ENCODE measurements at regions not wholly inside any gene's neighbourhood (a gene's known extent, or its start where the extent isn't known, plus 50 kb on each side); places are given as distances from the start of the nearest gene placed in this dataset.

DNA sequence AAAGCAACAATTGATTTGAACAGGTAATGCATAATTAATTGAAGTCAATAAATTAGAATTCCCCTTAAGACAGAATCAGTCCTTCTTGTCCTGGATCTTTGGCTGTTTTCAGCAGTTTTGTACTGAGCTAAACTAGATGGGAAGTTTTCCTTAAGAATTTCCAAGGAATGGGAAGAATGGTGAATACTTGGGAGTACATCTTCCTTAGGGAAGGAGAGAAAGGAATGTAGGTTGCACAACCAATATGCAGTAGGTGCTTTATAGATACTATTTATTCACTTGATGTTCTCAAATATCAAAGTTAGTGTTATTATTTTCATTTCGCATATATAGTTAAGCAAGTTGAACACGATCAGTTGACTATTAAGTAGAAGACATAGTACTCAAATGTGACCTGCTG is 183.5 kb upstream of the MAP1B start:
- no peaks in the 10 kb centered on the region for H3K79me2 ChIP-seq (ENCODE audit: control insufficient read depth, low read length)
- H3K27me3 ChIP-seq (ENCODE audit: control insufficient read depth, low read length), result no peaks in the 10 kb centered on the region
- H4K20me1 ChIP-seq (ENCODE audit: control insufficient read depth, insufficient read depth, low read depth, low read length), result no peaks in the 10 kb centered on the region
- no peaks in the 10 kb centered on the region for H3K4me1 ChIP-seq (ENCODE audit: control insufficient read depth, low read length)
- H3K27ac ChIP-seq (ENCODE audit: low read depth, low read length), result no peak overlapping the region
- no peaks in the 10 kb centered on the region for H3F3A ChIP-seq (ENCODE audit: control insufficient read depth, insufficient read depth)
- H3K4me2 ChIP-seq (ENCODE audit: low read length), result no peak overlapping the region
- TF ChIP-seq EZH2phosphoT487 (IDR thresholded peaks at IDR 0.05; ENCODE audit: borderline replicate concordance, low read length), result no peak
- TF ChIP-seq, protein P1, sequence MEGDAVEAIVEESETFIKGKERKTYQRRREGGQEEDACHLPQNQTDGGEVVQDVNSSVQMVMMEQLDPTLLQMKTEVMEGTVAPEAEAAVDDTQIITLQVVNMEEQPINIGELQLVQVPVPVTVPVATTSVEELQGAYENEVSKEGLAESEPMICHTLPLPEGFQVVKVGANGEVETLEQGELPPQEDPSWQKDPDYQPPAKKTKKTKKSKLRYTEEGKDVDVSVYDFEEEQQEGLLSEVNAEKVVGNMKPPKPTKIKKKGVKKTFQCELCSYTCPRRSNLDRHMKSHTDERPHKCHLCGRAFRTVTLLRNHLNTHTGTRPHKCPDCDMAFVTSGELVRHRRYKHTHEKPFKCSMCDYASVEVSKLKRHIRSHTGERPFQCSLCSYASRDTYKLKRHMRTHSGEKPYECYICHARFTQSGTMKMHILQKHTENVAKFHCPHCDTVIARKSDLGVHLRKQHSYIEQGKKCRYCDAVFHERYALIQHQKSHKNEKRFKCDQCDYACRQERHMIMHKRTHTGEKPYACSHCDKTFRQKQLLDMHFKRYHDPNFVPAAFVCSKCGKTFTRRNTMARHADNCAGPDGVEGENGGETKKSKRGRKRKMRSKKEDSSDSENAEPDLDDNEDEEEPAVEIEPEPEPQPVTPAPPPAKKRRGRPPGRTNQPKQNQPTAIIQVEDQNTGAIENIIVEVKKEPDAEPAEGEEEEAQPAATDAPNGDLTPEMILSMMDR (IDR thresholded peaks at IDR 0.05; ENCODE audit: low read depth, low read length, poor library complexity, severe bottlenecking), result no peak
- peaks cover 3% of the 10 kb centered on the region; the same call in 1 of the 2 replicates for H3K9me3 ChIP-seq (ENCODE audit: control insufficient read depth, insufficient read depth, low read length)
- no peak overlapping the region for H3K4me3 ChIP-seq (ENCODE audit: low read length)
- H3K9me2 ChIP-seq (replicated peaks; ENCODE audit: control insufficient read depth, low read length), result no peaks in the 10 kb centered on the region
- H3K36me3 ChIP-seq (ENCODE audit: control insufficient read depth, low read length), result no peaks in the 10 kb centered on the region

DNA sequence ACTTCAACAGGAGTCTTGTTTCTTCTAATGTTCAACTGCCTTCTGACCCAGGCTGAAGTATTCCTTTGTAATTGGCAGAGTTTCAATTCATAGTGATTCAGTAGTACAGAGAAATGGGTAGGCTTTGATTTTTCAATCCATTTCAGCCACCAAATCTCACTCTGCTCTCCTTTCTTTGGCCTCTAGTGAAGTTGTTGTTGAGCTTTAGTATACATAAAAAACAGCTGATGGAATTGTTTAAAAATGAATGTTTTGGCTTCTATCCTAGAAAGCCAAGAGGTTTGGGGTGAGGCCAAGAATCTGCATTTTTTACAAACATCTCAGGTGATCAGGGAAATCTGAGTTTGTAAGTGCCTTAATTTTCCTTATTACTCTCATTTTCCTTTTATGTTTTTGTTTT is 182.9 kb upstream of the MAP1B start:
- Histone ChIP-seq H3K79me2 (ENCODE audit: control insufficient read depth, low read length) (no peaks in the 10 kb centered on the region), H3F3A (ENCODE audit: control insufficient read depth, insufficient read depth) (no peaks in the 10 kb centered on the region), H3K4me1 (ENCODE audit: control insufficient read depth, low read length) (no peaks in the 10 kb centered on the region), H3K9me2 (replicated peaks; ENCODE audit: control insufficient read depth, low read length) (no peaks in the 10 kb centered on the region), H3K4me2 (ENCODE audit: low read length) (no peak overlapping the region), H3K36me3 (ENCODE audit: control insufficient read depth, low read length) (no peaks in the 10 kb centered on the region), H3K9me3 (ENCODE audit: control insufficient read depth, insufficient read depth, low read length) (peaks cover 3% of the 10 kb centered on the region; the same call in 1 of the 2 replicates), H3K4me3 (ENCODE audit: low read length) (no peak overlapping the region), H3K27me3 (ENCODE audit: control insufficient read depth, low read length) (no peaks in the 10 kb centered on the region), H4K20me1 (ENCODE audit: control insufficient read depth, insufficient read depth, low read depth, low read length) (no peaks in the 10 kb centered on the region), H3K27ac (ENCODE audit: low read depth, low read length) (no peak overlapping the region)
- no peak for TF ChIP-seq EZH2phosphoT487 (IDR thresholded peaks at IDR 0.05; ENCODE audit: borderline replicate concordance, low read length)
- TF ChIP-seq, protein P1 (IDR thresholded peaks at IDR 0.05; ENCODE audit: low read depth, low read length, poor library complexity, severe bottlenecking), result no peak

DNA sequence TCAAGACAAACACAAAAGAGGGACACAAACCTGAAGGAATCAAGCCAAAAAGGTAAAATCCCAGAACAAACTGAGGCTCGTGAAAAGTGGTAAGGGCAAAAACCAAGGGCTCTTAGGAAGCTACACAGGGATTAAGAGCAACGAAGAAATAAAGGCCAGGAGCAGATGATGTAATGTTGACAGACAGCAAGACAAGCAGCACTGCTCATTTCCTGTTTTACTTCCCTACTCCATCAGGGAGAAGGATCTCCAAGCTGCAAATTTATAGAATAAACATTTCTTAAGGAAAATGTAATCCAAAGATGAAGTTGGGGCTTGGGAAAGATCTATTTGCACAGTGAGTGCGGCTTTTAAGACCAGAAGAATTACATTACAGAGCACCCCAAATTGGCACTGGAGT is 182.3 kb upstream of the MAP1B start:
- Histone ChIP-seq H3K36me3 (ENCODE audit: control insufficient read depth, low read length) (no peaks in the 10 kb centered on the region), H3K9me2 (replicated peaks; ENCODE audit: control insufficient read depth, low read length) (no peaks in the 10 kb centered on the region), H3K4me2 (ENCODE audit: low read length) (no peak overlapping the region), H3K27ac (ENCODE audit: low read depth, low read length) (no peak overlapping the region), H3K4me1 (ENCODE audit: control insufficient read depth, low read length) (no peaks in the 10 kb centered on the region), H3F3A (ENCODE audit: control insufficient read depth, insufficient read depth) (no peaks in the 10 kb centered on the region), H3K79me2 (ENCODE audit: control insufficient read depth, low read length) (no peaks in the 10 kb centered on the region), H3K27me3 (ENCODE audit: control insufficient read depth, low read length) (no peaks in the 10 kb centered on the region), H4K20me1 (ENCODE audit: control insufficient read depth, insufficient read depth, low read depth, low read length) (no peaks in the 10 kb centered on the region), H3K4me3 (ENCODE audit: low read length) (no peak overlapping the region), H3K9me3 (ENCODE audit: control insufficient read depth, insufficient read depth, low read length) (peaks cover 3% of the 10 kb centered on the region; the same call in 1 of the 2 replicates)
- TF ChIP-seq EZH2phosphoT487 (IDR thresholded peaks at IDR 0.05; ENCODE audit: borderline replicate concordance, low read length), result no peak
- TF ChIP-seq, protein P1 (IDR thresholded peaks at IDR 0.05; ENCODE audit: low read depth, low read length, poor library complexity, severe bottlenecking), result no peak

Measured in DOHH2 (cell line).